GM23338 (cell line): ENCODE measurements at regions not wholly inside any gene's neighbourhood (a gene's known extent, or its start where the extent isn't known, plus 50 kb on each side); places are given as distances from the start of the nearest gene placed in this dataset.

Experiments used
- ATAC-seq: fragments of 200-7000 bp; cut with Tn5 transposase; 3 replicates; pipeline ENCODE4 v1.9.1; 2020
- DNase-seq: peaks from one replicate; pipeline ENCODE4 v3.0.0-alpha.2; 2015; ENCODE audit warnings: low spot score
- H2AFZ ChIP-seq: fragments of 200-600 bp; sonication (generic); 2 replicates; pipeline ENCODE4 v1.8.0; 2016; ENCODE audit warnings: antibody characterized with exemption, mild to moderate bottlenecking, moderate library complexity
- H3F3A ChIP-seq: fragments of 200-600 bp; sonication (generic); replicated peaks from 2 replicates; pipeline ENCODE4 v1.8.0; 2017; ENCODE audit warnings: antibody characterized with exemption, mixed run types, low read depth
- H3K27ac ChIP-seq: fragments of 200-600 bp; sonication (generic); 2 replicates; pipeline ENCODE4 v1.6.1; 2016; ENCODE audit warnings: low read depth
- H3K27me3 ChIP-seq: fragments of 200-600 bp; sonication (generic); 2 replicates; pipeline ENCODE4 v1.8.0; 2016; ENCODE audit warnings: mild to moderate bottlenecking, mixed run types, moderate library complexity; ENCODE audit not compliant: insufficient read depth
- H3K36me3 ChIP-seq: fragments of 200-600 bp; sonication (generic); 2 replicates; pipeline ENCODE4 v1.8.0; 2016; ENCODE audit warnings: mild to moderate bottlenecking; ENCODE audit not compliant: insufficient read depth
- H3K4me1 ChIP-seq: fragments of 200-600 bp; sonication (generic); 2 replicates; pipeline ENCODE4 v1.8.0; 2016; ENCODE audit warnings: mild to moderate bottlenecking, moderate library complexity; ENCODE audit not compliant: insufficient read depth
- H3K4me2 ChIP-seq: fragments of 200-600 bp; sonication (generic); 2 replicates; pipeline ENCODE4 v1.7.1; 2017; ENCODE audit warnings: mixed run types
- H3K4me3 ChIP-seq: fragments of 200-600 bp; sonication (generic); 2 replicates; pipeline ENCODE4 v1.6.1; 2016; ENCODE audit warnings: mixed run types
- H3K79me2 ChIP-seq: fragments of 200-600 bp; sonication (generic); replicated peaks from 2 replicates; pipeline ENCODE4 v1.8.0; 2017; ENCODE audit warnings: mild to moderate bottlenecking; ENCODE audit not compliant: insufficient read depth
- H3K9me2 ChIP-seq: fragments of 200-600 bp; sonication (generic); 2 replicates; pipeline ENCODE4 v1.8.0; 2017; ENCODE audit not compliant: insufficient read depth
- H4K20me1 ChIP-seq: fragments of 200-600 bp; sonication (generic); replicated peaks from 2 replicates; pipeline ENCODE4 v1.8.0; 2017; ENCODE audit warnings: mild to moderate bottlenecking; ENCODE audit not compliant: insufficient read depth
- H3K27ac Mint-ChIP-seq: 2 replicates; pipeline ENCODE4 v1.8.0; 2020; ENCODE audit warnings: inconsistent platforms, mild to moderate bottlenecking, moderate library complexity, mixed read lengths
- H3K27me3 Mint-ChIP-seq: 3 replicates; pipeline ENCODE4 v1.8.0; 2022; ENCODE audit warnings: low read depth, mild to moderate bottlenecking, moderate library complexity, mixed read lengths, inconsistent platforms; ENCODE audit not compliant: insufficient read depth, poor library complexity
- H3K36me3 Mint-ChIP-seq: 3 replicates; pipeline ENCODE4 v1.8.0; 2021; ENCODE audit warnings: low read depth, mild to moderate bottlenecking, inconsistent platforms, moderate library complexity, mixed read lengths
- H3K4me1 Mint-ChIP-seq: 3 replicates; pipeline ENCODE4 v1.8.0; 2020; ENCODE audit warnings: mild to moderate bottlenecking, inconsistent platforms, mixed read lengths
- H3K4me3 Mint-ChIP-seq: 3 replicates; pipeline ENCODE4 v1.8.0; 2021; ENCODE audit warnings: moderate library complexity, mild to moderate bottlenecking, inconsistent platforms, mixed read lengths
- H3K9me3 Mint-ChIP-seq: 3 replicates; pipeline ENCODE4 v1.8.0; 2020; ENCODE audit warnings: moderate library complexity, mild to moderate bottlenecking, inconsistent platforms, mixed read lengths
- CREB1 ChIP-seq: fragments of 250-450 bp; sonication (Bioruptor Pico); IDR thresholded peaks from 2 replicates; pipeline ENCODE4 v1.5.0; 2020; ENCODE audit warnings: low read depth, mild to moderate bottlenecking, moderate library complexity
- EZH2 ChIP-seq: fragments of 200-600 bp; sonication (generic); IDR thresholded peaks from one replicate; pipeline ENCODE4 v1.8.0; 2017; ENCODE audit warnings: antibody characterized with exemption, mild to moderate bottlenecking, low read depth; ENCODE audit not compliant: unreplicated experiment
- EZH2phosphoT487 ChIP-seq: fragments of 200-600 bp; sonication (generic); IDR thresholded peaks from one replicate; pipeline ENCODE4 v1.8.1; 2018; ENCODE audit warnings: antibody characterized with exemption; ENCODE audit not compliant: unreplicated experiment
- JUNB ChIP-seq: IDR thresholded peaks from one replicate; pipeline ENCODE4 v1.6.1; 2016; ENCODE audit warnings: antibody characterized with exemption; ENCODE audit not compliant: unreplicated experiment
- NANOG ChIP-seq: IDR thresholded peaks from 2 replicates; pipeline ENCODE4 v1.6.1; 2016; ENCODE audit warnings: antibody characterized with exemption, borderline replicate concordance
- POLR2AphosphoS5 ChIP-seq: IDR thresholded peaks from 2 replicates; pipeline ENCODE4 v1.6.1; 2016; ENCODE audit warnings: antibody characterized with exemption, low read depth
- STAT1 ChIP-seq: IDR thresholded peaks from one replicate; pipeline ENCODE4 v1.6.1; 2016; ENCODE audit warnings: antibody characterized with exemption; ENCODE audit not compliant: unreplicated experiment
- ZNF114 ChIP-seq: fragments of 250-450 bp; sonication (Bioruptor Pico); IDR thresholded peaks from 2 replicates; pipeline ENCODE4 v1.5.0; 2020; ENCODE audit warnings: mild to moderate bottlenecking, moderate library complexity
- ZNF331 ChIP-seq: fragments of 250-450 bp; sonication (Bioruptor Pico); IDR thresholded peaks from 2 replicates; pipeline ENCODE4 v1.5.0; 2020; ENCODE audit warnings: low read depth, mild to moderate bottlenecking, moderate library complexity
- TF ChIP-seq, protein P1 (sequence below), 2 experiments: fragments of 200-600 bp in 1 of 2; sonication (generic) in 1 of 2; conservative IDR thresholded peaks; 2 replicates each; pipeline versions ENCODE4 v1.5.1 to v1.6.1; 2016 to 2017; ENCODE audit warnings: antibody characterized with exemption in 2 of 2, low read depth in 2 of 2, mild to moderate bottlenecking in 2 of 2, moderate library complexity in 1 of 2
- TF ChIP-seq, protein P2 (sequence below): IDR thresholded peaks from one replicate; pipeline ENCODE4 v1.6.1; 2018; ENCODE audit warnings: antibody characterized with exemption; ENCODE audit not compliant: unreplicated experiment
- TF ChIP-seq, protein P3 (sequence below): IDR thresholded peaks from 2 replicates; pipeline ENCODE4 v1.6.1; 2016; ENCODE audit warnings: antibody characterized with exemption

DNA sequence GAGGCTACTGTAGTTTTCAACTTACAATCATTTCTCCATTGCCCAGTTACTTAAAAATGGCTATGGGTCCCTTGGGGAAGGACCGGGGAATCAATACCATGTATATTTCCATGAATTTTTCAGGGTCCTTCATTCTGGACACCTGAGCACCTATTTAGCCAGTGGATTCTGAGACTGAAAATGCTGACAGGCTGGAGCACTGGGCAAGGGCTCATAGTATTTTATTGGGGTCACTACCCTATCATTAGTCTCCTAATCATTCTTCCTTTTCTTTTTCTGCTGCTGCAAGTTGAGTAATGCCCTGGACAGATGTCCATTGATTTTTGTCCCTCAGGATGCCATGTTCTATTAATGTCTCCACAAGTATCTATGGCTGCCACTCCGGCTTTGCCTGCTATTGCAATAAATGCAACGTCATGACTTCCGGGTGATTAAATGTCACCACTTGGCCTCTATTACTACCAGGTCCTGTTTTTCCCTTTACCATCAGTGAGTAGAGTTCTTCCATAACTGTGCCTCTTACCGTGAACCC is 279.3 kb upstream of the FBXL7 start:
- H3K27me3 Mint-ChIP-seq, result no peaks in the 10 kb centered on the region
- DNase-seq (no peak), ATAC-seq (no peak)
- Histone ChIP-seq H3K27me3 (no peaks in the 10 kb centered on the region), H3K4me3 (no peak overlapping the region), H3K4me1 (no peaks in the 10 kb centered on the region), H3K4me2 (no peak overlapping the region), H4K20me1 (no peaks in the 10 kb centered on the region), H3F3A (no peaks in the 10 kb centered on the region), H3K36me3 (no peaks in the 10 kb centered on the region), H3K79me2 (no peaks in the 10 kb centered on the region), H2AFZ (no peak overlapping the region), H3K27ac (no peak overlapping the region), H3K9me2 (peaks cover 21% of the 10 kb centered on the region; the same call in 1 of the 2 replicates)
- no peak overlapping the region for H3K4me3 Mint-ChIP-seq
- no peaks in the 10 kb centered on the region for H3K4me1 Mint-ChIP-seq
- H3K27ac Mint-ChIP-seq, result no peak overlapping the region
- no peak for TF ChIP-seq JUNB
- TF ChIP-seq, protein P1, sequence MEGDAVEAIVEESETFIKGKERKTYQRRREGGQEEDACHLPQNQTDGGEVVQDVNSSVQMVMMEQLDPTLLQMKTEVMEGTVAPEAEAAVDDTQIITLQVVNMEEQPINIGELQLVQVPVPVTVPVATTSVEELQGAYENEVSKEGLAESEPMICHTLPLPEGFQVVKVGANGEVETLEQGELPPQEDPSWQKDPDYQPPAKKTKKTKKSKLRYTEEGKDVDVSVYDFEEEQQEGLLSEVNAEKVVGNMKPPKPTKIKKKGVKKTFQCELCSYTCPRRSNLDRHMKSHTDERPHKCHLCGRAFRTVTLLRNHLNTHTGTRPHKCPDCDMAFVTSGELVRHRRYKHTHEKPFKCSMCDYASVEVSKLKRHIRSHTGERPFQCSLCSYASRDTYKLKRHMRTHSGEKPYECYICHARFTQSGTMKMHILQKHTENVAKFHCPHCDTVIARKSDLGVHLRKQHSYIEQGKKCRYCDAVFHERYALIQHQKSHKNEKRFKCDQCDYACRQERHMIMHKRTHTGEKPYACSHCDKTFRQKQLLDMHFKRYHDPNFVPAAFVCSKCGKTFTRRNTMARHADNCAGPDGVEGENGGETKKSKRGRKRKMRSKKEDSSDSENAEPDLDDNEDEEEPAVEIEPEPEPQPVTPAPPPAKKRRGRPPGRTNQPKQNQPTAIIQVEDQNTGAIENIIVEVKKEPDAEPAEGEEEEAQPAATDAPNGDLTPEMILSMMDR (conservative IDR thresholded peaks at IDR 0.05; ENCODE audit: low read depth in 2 of 2), result no peak
- no peak for TF ChIP-seq NANOG
- no peak for TF ChIP-seq CREB1 (CRISPR knock-in tag)
- TF ChIP-seq ZNF114 (CRISPR knock-in tag), result no peak
- no peak for TF ChIP-seq POLR2AphosphoS5
- TF ChIP-seq EZH2, result no peak
- TF ChIP-seq EZH2phosphoT487, result no peak
- TF ChIP-seq, protein P2, sequence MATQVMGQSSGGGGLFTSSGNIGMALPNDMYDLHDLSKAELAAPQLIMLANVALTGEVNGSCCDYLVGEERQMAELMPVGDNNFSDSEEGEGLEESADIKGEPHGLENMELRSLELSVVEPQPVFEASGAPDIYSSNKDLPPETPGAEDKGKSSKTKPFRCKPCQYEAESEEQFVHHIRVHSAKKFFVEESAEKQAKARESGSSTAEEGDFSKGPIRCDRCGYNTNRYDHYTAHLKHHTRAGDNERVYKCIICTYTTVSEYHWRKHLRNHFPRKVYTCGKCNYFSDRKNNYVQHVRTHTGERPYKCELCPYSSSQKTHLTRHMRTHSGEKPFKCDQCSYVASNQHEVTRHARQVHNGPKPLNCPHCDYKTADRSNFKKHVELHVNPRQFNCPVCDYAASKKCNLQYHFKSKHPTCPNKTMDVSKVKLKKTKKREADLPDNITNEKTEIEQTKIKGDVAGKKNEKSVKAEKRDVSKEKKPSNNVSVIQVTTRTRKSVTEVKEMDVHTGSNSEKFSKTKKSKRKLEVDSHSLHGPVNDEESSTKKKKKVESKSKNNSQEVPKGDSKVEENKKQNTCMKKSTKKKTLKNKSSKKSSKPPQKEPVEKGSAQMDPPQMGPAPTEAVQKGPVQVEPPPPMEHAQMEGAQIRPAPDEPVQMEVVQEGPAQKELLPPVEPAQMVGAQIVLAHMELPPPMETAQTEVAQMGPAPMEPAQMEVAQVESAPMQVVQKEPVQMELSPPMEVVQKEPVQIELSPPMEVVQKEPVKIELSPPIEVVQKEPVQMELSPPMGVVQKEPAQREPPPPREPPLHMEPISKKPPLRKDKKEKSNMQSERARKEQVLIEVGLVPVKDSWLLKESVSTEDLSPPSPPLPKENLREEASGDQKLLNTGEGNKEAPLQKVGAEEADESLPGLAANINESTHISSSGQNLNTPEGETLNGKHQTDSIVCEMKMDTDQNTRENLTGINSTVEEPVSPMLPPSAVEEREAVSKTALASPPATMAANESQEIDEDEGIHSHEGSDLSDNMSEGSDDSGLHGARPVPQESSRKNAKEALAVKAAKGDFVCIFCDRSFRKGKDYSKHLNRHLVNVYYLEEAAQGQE, result no peak
- TF ChIP-seq, protein P3, sequence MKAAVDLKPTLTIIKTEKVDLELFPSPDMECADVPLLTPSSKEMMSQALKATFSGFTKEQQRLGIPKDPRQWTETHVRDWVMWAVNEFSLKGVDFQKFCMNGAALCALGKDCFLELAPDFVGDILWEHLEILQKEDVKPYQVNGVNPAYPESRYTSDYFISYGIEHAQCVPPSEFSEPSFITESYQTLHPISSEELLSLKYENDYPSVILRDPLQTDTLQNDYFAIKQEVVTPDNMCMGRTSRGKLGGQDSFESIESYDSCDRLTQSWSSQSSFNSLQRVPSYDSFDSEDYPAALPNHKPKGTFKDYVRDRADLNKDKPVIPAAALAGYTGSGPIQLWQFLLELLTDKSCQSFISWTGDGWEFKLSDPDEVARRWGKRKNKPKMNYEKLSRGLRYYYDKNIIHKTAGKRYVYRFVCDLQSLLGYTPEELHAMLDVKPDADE, result no peak
- TF ChIP-seq ZNF331, result no peak
- TF ChIP-seq STAT1, result no peak
- no peaks in the 10 kb centered on the region for H3K9me3 Mint-ChIP-seq
- no peaks in the 10 kb centered on the region for H3K36me3 Mint-ChIP-seq
